HCT116 (cell line): ENCODE measurements at regions not wholly inside any gene's neighbourhood (a gene's known extent, or its start where the extent isn't known, plus 50 kb on each side); places are given as distances from the start of the nearest gene placed in this dataset.
"Not testable (repeated sequence)": the region's sequence is repeated elsewhere in the genome, so short reads cannot be mapped to it uniquely, and the experiment has no call there.

Source experiments
- ATAC-seq: fragments of 200-7000 bp; cut with Tn5 transposase; 2 replicates; pipeline ENCODE4 v1.9.1; 2020; ENCODE audit warnings: mild to moderate bottlenecking, moderate library complexity
- BruUV-seq: library from RNA; stranded (reverse); fragments of 400-500 nt; replicated peaks from 2 replicates; lab custom pipeline; 2021; lab: Mats Ljungman, UMichigan
- CTCF ChIA-PET: fragments of 300-600 bp; sonication (Branson Sonifier 250); formaldehyde crosslinking; loops from one replicate; lab custom pipeline; 2021; ENCODE audit warnings: antibody characterized with exemption; lab: Charles Lee
- POLR2A ChIA-PET: fragments of 300-600, 350-600 bp; sonication (Branson Sonifier 250); formaldehyde crosslinking; loops from one replicate; lab custom pipeline; 2021; ENCODE audit warnings: antibody characterized with exemption; lab: Charles Lee
- RAD21 ChIA-PET, 2 experiments: fragments of 300-600 bp; sonication (Branson Sonifier 250); formaldehyde crosslinking; loops; one replicate each; lab custom pipeline; 2023; ENCODE audit warnings: low total read pairs in 2 of 2; ENCODE audit not compliant: uncharacterized antibody in 2 of 2, unreplicated experiment in 2 of 2, low non-redundant PET in 1 of 2; lab: Charles Lee
- DNase-seq: peaks from one replicate; pipeline ENCODE4 v3.0.0-alpha.2; 2010; ENCODE audit warnings: low read depth, low spot score
- H2AFZ ChIP-seq: fragments of 200-600 bp; shearing (Covaris generic), sonication (generic); 2 replicates; pipeline ENCODE4 v1.6.1; 2017; ENCODE audit warnings: low read depth, mixed run types, mixed read lengths, antibody characterized with exemption, low read length; ENCODE audit not compliant: poor library complexity, severe bottlenecking
- H3K27ac ChIP-seq: 2 replicates; pipeline ENCODE4 v1.5.1; 2012; ENCODE audit warnings: low read depth, low read length
- H3K27me3 ChIP-seq: fragments of 200-600 bp; sonication (generic); 2 replicates; pipeline ENCODE4 v1.6.1; 2016; ENCODE audit warnings: mixed run types, low read length, mixed read lengths; ENCODE audit not compliant: insufficient read depth
- H3K36me3 ChIP-seq, 2 experiments: fragments of 200-500 bp in 1 of 2; fragments of 200-600 bp in 1 of 2; sonication (Bioruptor generic) in 1 of 2; sonication (generic) in 1 of 2; 2 replicates each; pipeline versions ENCODE4 v1.5.1 to v1.6.1; 2014 to 2016; ENCODE audit warnings: low read length in 2 of 2, inconsistent platforms in 1 of 2, mixed read lengths in 1 of 2, mixed run types in 1 of 2; ENCODE audit not compliant: insufficient read depth in 2 of 2, control insufficient read depth in 1 of 2
- H3K4me1 ChIP-seq, 2 experiments: fragments of 200-600 bp in 1 of 2; sonication (generic) in 1 of 2; 2 replicates each; pipeline versions ENCODE4 v1.5.1 to v1.6.1; 2012 to 2017; ENCODE audit warnings: low read length in 2 of 2, inconsistent platforms in 1 of 2, mild to moderate bottlenecking in 1 of 2, mixed read lengths in 1 of 2, mixed run types in 1 of 2, moderate library complexity in 1 of 2; ENCODE audit not compliant: insufficient read depth in 2 of 2, control insufficient read depth in 1 of 2
- H3K4me2 ChIP-seq: fragments of 200-600 bp; sonication (generic); 2 replicates; pipeline ENCODE4 v1.6.1; 2017; ENCODE audit warnings: mixed run types, low read length, mixed read lengths
- H3K4me3 ChIP-seq, 2 experiments: fragments of 200-600 bp in 1 of 2; sonication (generic) in 1 of 2; replicated peaks in 1 of 2; 2 replicates each; pipeline ENCODE4 v1.5.1; 2011 to 2016; ENCODE audit warnings: low read length in 2 of 2, control low read depth in 1 of 2, low read depth in 1 of 2, mild to moderate bottlenecking in 1 of 2, mixed read lengths in 1 of 2, mixed run types in 1 of 2
- H3K79me2 ChIP-seq: fragments of 200-600 bp; sonication (generic); 2 replicates; pipeline ENCODE4 v1.6.1; 2017; ENCODE audit warnings: mild to moderate bottlenecking, mixed run types, low read length, moderate library complexity, mixed read lengths; ENCODE audit not compliant: insufficient read depth
- H3K9ac ChIP-seq: fragments of 200-600 bp; sonication (generic); 2 replicates; pipeline ENCODE4 v1.6.1; 2016; ENCODE audit warnings: low read length, mixed read lengths
- H3K9me2 ChIP-seq: fragments of 200-600 bp; sonication (generic), shearing (Covaris generic); 2 replicates; pipeline ENCODE4 v1.6.1; 2017; ENCODE audit warnings: mixed run types, mild to moderate bottlenecking, moderate library complexity; ENCODE audit not compliant: insufficient read depth
- H3K9me3 ChIP-seq, 2 experiments: fragments of 200-500 bp in 1 of 2; fragments of 200-600 bp in 1 of 2; sonication (Bioruptor generic) in 1 of 2; sonication (generic) in 1 of 2; 2 replicates each; pipeline ENCODE4 v1.6.1; 2014 to 2017; ENCODE audit warnings: low read length in 2 of 2, mixed read lengths in 2 of 2, inconsistent platforms in 1 of 2, low read depth in 1 of 2, mild to moderate bottlenecking in 1 of 2, mixed run types in 1 of 2, moderate library complexity in 1 of 2; ENCODE audit not compliant: control insufficient read depth in 1 of 2, insufficient read depth in 1 of 2
- H4K20me1 ChIP-seq: fragments of 200-600 bp; sonication (generic), shearing (Covaris generic); 2 replicates; pipeline ENCODE4 v1.6.1; 2017; ENCODE audit warnings: mixed run types, mild to moderate bottlenecking, moderate library complexity; ENCODE audit not compliant: insufficient read depth
- ATF3 ChIP-seq: IDR thresholded peaks from 2 replicates; pipeline ENCODE4 v1.6.1; 2012
- CBX3 ChIP-seq: IDR thresholded peaks from 2 replicates; pipeline ENCODE4 v1.6.1; 2012; ENCODE audit warnings: low read depth
- FOSL1 ChIP-seq: IDR thresholded peaks from 2 replicates; pipeline ENCODE4 v1.6.1; 2012; ENCODE audit warnings: low read depth
- JUND ChIP-seq: IDR thresholded peaks from 2 replicates; pipeline ENCODE4 v1.6.1; 2012
- REST ChIP-seq: IDR thresholded peaks from 2 replicates; pipeline ENCODE4 v1.6.1; 2012; ENCODE audit warnings: low read depth
- SP1 ChIP-seq: IDR thresholded peaks from 2 replicates; pipeline ENCODE4 v1.6.1; 2012; ENCODE audit warnings: low read depth
- SRF ChIP-seq: IDR thresholded peaks from 2 replicates; pipeline ENCODE4 v1.6.1; 2012; ENCODE audit warnings: low read depth
- TCF7L2 ChIP-seq: IDR thresholded peaks from 2 replicates; pipeline ENCODE4 v1.7.0; 2011; ENCODE audit warnings: borderline replicate concordance, inconsistent platforms; ENCODE audit not compliant: insufficient read depth, insufficient read length; ENCODE audit errors: extremely low read depth
- YY1 ChIP-seq: IDR thresholded peaks from 2 replicates; pipeline ENCODE4 v1.6.1; 2011; ENCODE audit warnings: low read length, low read depth, moderate library complexity, mild to moderate bottlenecking; ENCODE audit not compliant: insufficient replicate concordance; ENCODE audit errors: extremely low read depth
- intact Hi-C: fragments of 100-400 bp; cut with micrococcal nuclease; formaldehyde crosslinking; loops from 2 replicates; pipeline ENCODE4 v1.10.0; 2022

GRCh38 chr2:63743982-63744966, 97.4 kb upstream of the UGP2 start:
- Histone ChIP-seq H3K27ac (no peak overlapping the region), H3K4me3 (no peak overlapping the region), H3K27me3 (no peaks in the 10 kb centered on the region), H3K4me2 (no peak overlapping the region), H3K9me2 (no peaks in the 10 kb centered on the region), H3K4me1 (no peaks in the 10 kb centered on the region), H3K79me2 (no peaks in the 10 kb centered on the region), H3K36me3 (no peaks in the 10 kb centered on the region), H2AFZ (peak overlapping the region; percentile 65), H4K20me1 (no peaks in the 10 kb centered on the region), H3K9ac (no peak overlapping the region), H3K9me3 (no peaks in the 10 kb centered on the region)
- ATAC-seq, result no peak
- ChIA-PET RAD21 (no interaction called here), POLR2A (no interaction called here), CTCF (no interaction called here)
- no peak for DNase-seq
- intact Hi-C loops, result no loop called here
- TF ChIP-seq JUND, result no peak
- TF ChIP-seq TCF7L2, result no peak
- TF ChIP-seq FOSL1, result no peak
- TF ChIP-seq SRF, result no peak
- no peak for TF ChIP-seq REST
- TF ChIP-seq ATF3, result no peak
- TF ChIP-seq YY1, result no peak
- TF ChIP-seq SP1, result no peak
- no peak for TF ChIP-seq CBX3
- no TSS peak for BruUV-seq

- H4K20me1 ChIP-seq, intact Hi-C loops, ATAC-seq, H3K27me3 ChIP-seq, H3K9me2 ChIP-seq, H3K36me3 ChIP-seq, H3K9ac ChIP-seq, H2AFZ ChIP-seq, H3K9me3 ChIP-seq, H3K4me3 ChIP-seq, BruUV-seq, H3K27ac ChIP-seq, H3K4me2 ChIP-seq, CTCF ChIA-PET, RAD21 ChIA-PET, POLR2A ChIA-PET, H3K79me2 ChIP-seq, H3K4me1 ChIP-seq, DNase-seq: not testable (repeated sequence)
These were observed 95.1 kb upstream of the UGP2 start for GRCh38 chr2:63746548-63746947.
